Caco-2 (cell line): ENCODE measurements at regions not wholly inside any gene's neighbourhood (a gene's known extent, or its start where the extent isn't known, plus 50 kb on each side); places are given as distances from the start of the nearest gene placed in this dataset.

Experiments
- BruUV-seq: library from RNA; stranded (reverse); fragments of 400-500 nt; replicated peaks from 2 replicates; lab custom pipeline; 2021; lab: Mats Ljungman, UMichigan
- CTCF ChIA-PET: fragments of 300-600 bp; sonication (Branson Sonifier 250); formaldehyde crosslinking; loops from one replicate; lab custom pipeline; 2022; ENCODE audit warnings: antibody characterized with exemption; lab: Charles Lee
- POLR2A ChIA-PET: fragments of 300-600 bp; sonication (Branson Sonifier 250); formaldehyde crosslinking; loops from one replicate; lab custom pipeline; 2022; ENCODE audit warnings: antibody characterized with exemption; lab: Charles Lee
- DNase-seq, 2 experiments: peaks; one replicate each; pipeline versions ENCODE4 v3.0.0 to v3.0.0-alpha.2; 2020 to 2022
- H3K27me3 ChIP-seq: replicated peaks from 2 replicates; pipeline ENCODE4 v1.6.0; 2011; ENCODE audit warnings: low read length; ENCODE audit not compliant: control insufficient read depth, insufficient read depth
- H3K36me3 ChIP-seq: 2 replicates; pipeline ENCODE4 v1.5.1; 2011; ENCODE audit warnings: low read length; ENCODE audit not compliant: control insufficient read depth, insufficient read depth
- H3K4me1 ChIP-seq: fragments of 250-450 bp; sonication (Bioruptor Pico); 2 replicates; pipeline ENCODE4 v1.5.1; 2020; ENCODE audit warnings: mild to moderate bottlenecking
- H3K4me3 ChIP-seq: 2 replicates; pipeline ENCODE4 v1.5.1; 2011; ENCODE audit warnings: low read depth, mild to moderate bottlenecking, control low read depth, low read length
- H3K9me3 ChIP-seq: fragments of 250-450 bp; sonication (Bioruptor Pico); 2 replicates; pipeline ENCODE4 v1.5.1; 2020; ENCODE audit warnings: mild to moderate bottlenecking, moderate library complexity
- H3K27ac Mint-ChIP-seq: one replicate; pipeline ENCODE4 v1.8.0; 2022; ENCODE audit warnings: mixed read lengths; ENCODE audit not compliant: unreplicated experiment
- H3K27me3 Mint-ChIP-seq: one replicate; pipeline ENCODE4 v1.8.0; 2022; ENCODE audit warnings: mixed read lengths; ENCODE audit not compliant: insufficient read depth, unreplicated experiment
- H3K36me3 Mint-ChIP-seq: one replicate; pipeline ENCODE4 v1.8.0; 2022; ENCODE audit warnings: mild to moderate bottlenecking, mixed read lengths; ENCODE audit not compliant: insufficient read depth, unreplicated experiment
- H3K4me1 Mint-ChIP-seq: one replicate; pipeline ENCODE4 v1.8.0; 2022; ENCODE audit warnings: low read depth, mixed read lengths; ENCODE audit not compliant: unreplicated experiment
- H3K4me3 Mint-ChIP-seq: one replicate; pipeline ENCODE4 v1.8.0; 2022; ENCODE audit warnings: mild to moderate bottlenecking, moderate library complexity, mixed read lengths; ENCODE audit not compliant: unreplicated experiment
- H3K9me3 Mint-ChIP-seq: one replicate; pipeline ENCODE4 v1.8.0; 2022; ENCODE audit warnings: mixed read lengths; ENCODE audit not compliant: unreplicated experiment
- CTCF ChIP-seq, 2 experiments: fragments of 200-600 bp in 1 of 2; IDR thresholded peaks; 1 replicate in 1 of 2; 2 replicates in 1 of 2; pipeline versions ENCODE4 v1.5.1 to v1.8.0; 2011 to 2022; ENCODE audit warnings: antibody characterized with exemption in 1 of 2, control low read depth in 1 of 2, inconsistent platforms in 1 of 2, low read depth in 1 of 2, low read length in 1 of 2, mild to moderate bottlenecking in 1 of 2, moderate library complexity in 1 of 2; ENCODE audit not compliant: insufficient read depth in 1 of 2, severe bottlenecking in 1 of 2, unreplicated experiment in 1 of 2
- intact Hi-C: fragments of 100-400 bp; cut with micrococcal nuclease; formaldehyde crosslinking; loops from one replicate; pipeline ENCODE4 v1.10.0; 2022; ENCODE audit not compliant: unreplicated experiment

DNA sequence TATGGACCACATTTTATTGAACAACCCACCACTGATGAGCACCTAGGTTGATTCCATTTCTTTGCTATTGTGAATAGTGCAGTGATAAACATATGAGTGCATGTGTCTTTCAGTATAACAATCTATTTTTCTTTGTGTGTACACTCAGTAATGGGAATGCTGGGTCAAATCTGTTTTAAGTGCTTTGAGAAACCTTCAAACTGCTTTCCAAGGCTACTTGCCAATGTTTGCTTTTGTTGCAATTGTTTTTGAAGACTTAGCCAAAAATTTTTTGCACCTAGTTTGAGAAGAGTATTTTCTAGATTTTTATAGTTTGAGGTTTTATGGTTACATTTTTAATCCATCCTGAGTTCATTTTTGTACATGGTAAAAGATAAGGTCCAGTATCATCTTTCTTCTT is 587.4 kb upstream of the SETBP1 start:
- BruUV-seq = no TSS peak
- Histone ChIP-seq H3K27me3 (no peaks in the 10 kb centered on the region), H3K4me1 (no peaks in the 10 kb centered on the region), H3K9me3 (no peaks in the 10 kb centered on the region), H3K36me3 (no peaks in the 10 kb centered on the region), H3K4me3 (no peak overlapping the region)
- intact Hi-C loops = no loop called here
- Mint-ChIP-seq H3K27ac (no peak overlapping the region), H3K27me3 (no peaks in the 10 kb centered on the region), H3K4me3 (no peak overlapping the region), H3K4me1 (no peaks in the 10 kb centered on the region), H3K9me3 (no peaks in the 10 kb centered on the region), H3K36me3 (no peaks in the 10 kb centered on the region)
- POLR2A ChIA-PET = no interaction called here
- no peak for DNase-seq
- CTCF ChIA-PET = no interaction called here
- no peak for TF ChIP-seq CTCF (IDR thresholded peaks at IDR 0.05; ENCODE audit: insufficient read depth in 1 of 2, low read depth in 1 of 2, low read length in 1 of 2, severe bottlenecking in 1 of 2, unreplicated experiment in 1 of 2)

- intact Hi-C loops = no loop called here
- no TSS peak for BruUV-seq
These were observed 584.7 kb upstream of the SETBP1 start for GRCh38 chr18:44096016-44096415.

DNA sequence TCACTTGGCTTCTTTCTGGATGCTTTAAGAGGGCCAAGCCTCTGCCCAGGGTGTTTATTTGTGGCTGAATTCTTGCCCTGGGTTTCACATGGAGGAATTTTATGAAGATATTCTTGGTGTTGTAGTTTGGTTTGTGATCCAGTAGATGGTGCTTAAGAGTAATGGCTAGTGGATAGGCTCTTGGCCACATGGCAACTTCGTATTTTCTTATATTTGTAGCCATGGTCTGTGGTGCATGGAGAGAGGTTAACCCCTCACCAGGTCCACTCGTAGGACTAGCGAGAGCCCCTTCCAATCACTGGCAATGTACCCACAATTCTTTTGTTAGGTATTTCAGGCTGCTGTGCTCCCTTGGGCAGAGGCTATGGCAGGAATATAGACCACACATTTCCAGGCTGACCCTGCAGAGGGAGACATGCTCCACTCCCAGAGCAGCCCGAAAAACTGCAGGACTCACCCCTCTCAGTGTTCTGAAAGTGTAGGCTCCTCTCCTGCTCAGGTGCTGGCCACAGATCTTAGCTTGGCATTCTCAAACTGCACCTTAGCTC is 582.1 kb upstream of the SETBP1 start:
- peak in 1 of 2 experiments; percentile 1 for DNase-seq

More at GRCh38 chr18:44096016-44096415, 584.7 kb upstream of the SETBP1 start:
- Mint-ChIP-seq H3K27me3 (no peaks in the 10 kb centered on the region), H3K9me3 (no peaks in the 10 kb centered on the region), H3K36me3 (no peaks in the 10 kb centered on the region), H3K4me3 (no peak overlapping the region), H3K27ac (no peak overlapping the region), H3K4me1 (no peaks in the 10 kb centered on the region)
- Histone ChIP-seq H3K4me3 (no peak overlapping the region), H3K36me3 (no peaks in the 10 kb centered on the region), H3K27me3 (no peaks in the 10 kb centered on the region), H3K4me1 (no peaks in the 10 kb centered on the region), H3K9me3 (no peaks in the 10 kb centered on the region)
- DNase-seq = no peak
- ChIA-PET POLR2A (no interaction called here), CTCF (no interaction called here)
- no peak for TF ChIP-seq CTCF (IDR thresholded peaks at IDR 0.05; ENCODE audit: insufficient read depth in 1 of 2, low read depth in 1 of 2, low read length in 1 of 2, severe bottlenecking in 1 of 2, unreplicated experiment in 1 of 2)

More for the DNA sequence above, 582.1 kb upstream of the SETBP1 start:
- Mint-ChIP-seq H3K9me3 (no peaks in the 10 kb centered on the region), H3K36me3 (no peaks in the 10 kb centered on the region), H3K4me3 (no peak overlapping the region), H3K27me3 (no peaks in the 10 kb centered on the region), H3K4me1 (no peaks in the 10 kb centered on the region), H3K27ac (no peak overlapping the region)
- no peaks in the 10 kb centered on the region for H3K9me3 ChIP-seq
- TF ChIP-seq CTCF (IDR thresholded peaks at IDR 0.05; ENCODE audit: insufficient read depth in 1 of 2, low read depth in 1 of 2, low read length in 1 of 2, severe bottlenecking in 1 of 2, unreplicated experiment in 1 of 2) = no peak
- BruUV-seq = no TSS peak
- POLR2A ChIA-PET = no interaction called here
- intact Hi-C loops = no loop called here
- H3K27me3 ChIP-seq = no peaks in the 10 kb centered on the region
- no peak overlapping the region for H3K4me3 ChIP-seq
- CTCF ChIA-PET = no interaction called here
- no peaks in the 10 kb centered on the region for H3K4me1 ChIP-seq
- no peaks in the 10 kb centered on the region for H3K36me3 ChIP-seq
